HFFc6 (cell line): ENCODE measurements at regions not wholly inside any gene's neighbourhood (a gene's known extent, or its start where the extent isn't known, plus 50 kb on each side); places are given as distances from the start of the nearest gene placed in this dataset.

Experiments
- DNase-seq: peaks from one replicate; pipeline ENCODE4 v3.0.0-alpha.2; 2018
- H3K27ac Mint-ChIP-seq: 2 replicates; pipeline ENCODE4 v1.8.0; 2020; ENCODE audit warnings: mild to moderate bottlenecking, mixed read lengths
- H3K27me3 Mint-ChIP-seq: 2 replicates; pipeline ENCODE4 v1.8.0; 2021; ENCODE audit warnings: mild to moderate bottlenecking, moderate library complexity, mixed read lengths; ENCODE audit not compliant: insufficient read depth
- H3K36me3 Mint-ChIP-seq: 2 replicates; pipeline ENCODE4 v1.8.0; 2021; ENCODE audit warnings: low read depth, mixed read lengths
- H3K4me1 Mint-ChIP-seq: 2 replicates; pipeline ENCODE4 v1.8.0; 2020; ENCODE audit warnings: low read depth, mixed read lengths
- H3K4me3 Mint-ChIP-seq: 2 replicates; pipeline ENCODE4 v1.8.0; 2020; ENCODE audit warnings: mild to moderate bottlenecking, moderate library complexity, mixed read lengths
- H3K9me3 Mint-ChIP-seq: 2 replicates; pipeline ENCODE4 v1.8.0; 2020; ENCODE audit warnings: mild to moderate bottlenecking, mixed read lengths
- TF ChIP-seq, protein P1 (sequence below): fragments of 200-600 bp; sonication (generic); IDR thresholded peaks from 2 replicates; pipeline ENCODE4 v1.5.0; 2021; ENCODE audit warnings: antibody characterized with exemption, mild to moderate bottlenecking

DNA sequence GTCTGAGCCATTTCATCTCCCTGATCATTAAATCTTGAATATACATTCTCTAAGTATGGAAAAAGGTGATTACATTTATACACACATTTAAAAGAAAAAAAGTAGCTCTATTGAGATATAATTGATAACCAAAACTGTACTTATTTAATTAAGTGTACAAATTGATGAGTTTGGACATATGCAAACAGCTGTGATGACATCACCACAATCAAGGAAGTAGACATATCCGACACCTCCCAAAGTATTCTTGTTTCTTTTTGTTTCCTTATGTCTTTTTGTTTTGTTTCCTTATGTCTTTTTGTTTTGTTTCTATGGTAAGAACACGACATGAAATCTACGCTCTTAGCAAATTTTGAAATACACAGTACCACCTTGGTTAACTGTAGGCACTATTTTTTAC lies 1393.9 kb upstream of the MIR17HG start:
- no peaks in the 10 kb centered on the region for H3K36me3 Mint-ChIP-seq
- TF ChIP-seq, protein P1, sequence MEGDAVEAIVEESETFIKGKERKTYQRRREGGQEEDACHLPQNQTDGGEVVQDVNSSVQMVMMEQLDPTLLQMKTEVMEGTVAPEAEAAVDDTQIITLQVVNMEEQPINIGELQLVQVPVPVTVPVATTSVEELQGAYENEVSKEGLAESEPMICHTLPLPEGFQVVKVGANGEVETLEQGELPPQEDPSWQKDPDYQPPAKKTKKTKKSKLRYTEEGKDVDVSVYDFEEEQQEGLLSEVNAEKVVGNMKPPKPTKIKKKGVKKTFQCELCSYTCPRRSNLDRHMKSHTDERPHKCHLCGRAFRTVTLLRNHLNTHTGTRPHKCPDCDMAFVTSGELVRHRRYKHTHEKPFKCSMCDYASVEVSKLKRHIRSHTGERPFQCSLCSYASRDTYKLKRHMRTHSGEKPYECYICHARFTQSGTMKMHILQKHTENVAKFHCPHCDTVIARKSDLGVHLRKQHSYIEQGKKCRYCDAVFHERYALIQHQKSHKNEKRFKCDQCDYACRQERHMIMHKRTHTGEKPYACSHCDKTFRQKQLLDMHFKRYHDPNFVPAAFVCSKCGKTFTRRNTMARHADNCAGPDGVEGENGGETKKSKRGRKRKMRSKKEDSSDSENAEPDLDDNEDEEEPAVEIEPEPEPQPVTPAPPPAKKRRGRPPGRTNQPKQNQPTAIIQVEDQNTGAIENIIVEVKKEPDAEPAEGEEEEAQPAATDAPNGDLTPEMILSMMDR, result no peak
- H3K9me3 Mint-ChIP-seq, result peaks cover 6% of the 10 kb centered on the region
- no peaks in the 10 kb centered on the region for H3K27me3 Mint-ChIP-seq
- no peaks in the 10 kb centered on the region for H3K4me1 Mint-ChIP-seq
- no peak overlapping the region for H3K27ac Mint-ChIP-seq
- no peak for DNase-seq
- H3K4me3 Mint-ChIP-seq, result no peak overlapping the region

- H3K36me3 Mint-ChIP-seq, result no peaks in the 10 kb centered on the region
- H3K4me3 Mint-ChIP-seq, result no peak overlapping the region
- no peak for DNase-seq
- TF ChIP-seq, protein P1, result no peak
- no peaks in the 10 kb centered on the region for H3K27me3 Mint-ChIP-seq
- H3K9me3 Mint-ChIP-seq, result peaks cover 6% of the 10 kb centered on the region
- H3K4me1 Mint-ChIP-seq, result no peaks in the 10 kb centered on the region
- H3K27ac Mint-ChIP-seq, result no peak overlapping the region
These were observed 1391.7 kb upstream of the MIR17HG start for GRCh38 chr13:89955773-89956172.

- Mint-ChIP-seq H3K4me3 (no peak overlapping the region), H3K27ac (no peak overlapping the region), H3K27me3 (no peaks in the 10 kb centered on the region), H3K36me3 (no peaks in the 10 kb centered on the region), H3K9me3 (peaks cover 6% of the 10 kb centered on the region), H3K4me1 (no peaks in the 10 kb centered on the region)
- TF ChIP-seq, protein P1, result no peak
- DNase-seq, result no peak
These were observed 1388.4 kb upstream of the MIR17HG start for GRCh38 chr13:89959074-89959473.

- DNase-seq, result no peak
- Mint-ChIP-seq H3K36me3 (no peaks in the 10 kb centered on the region), H3K27me3 (no peaks in the 10 kb centered on the region), H3K4me3 (no peak overlapping the region), H3K4me1 (no peaks in the 10 kb centered on the region; the same call in 1 of the 2 replicates), H3K9me3 (peaks cover 4% of the 10 kb centered on the region; the same call in 1 of the 2 replicates), H3K27ac (no peak overlapping the region)
- TF ChIP-seq, protein P1, result no peak
These were observed 1382.2 kb upstream of the MIR17HG start for GRCh38 chr13:89965252-89965651.

DNA sequence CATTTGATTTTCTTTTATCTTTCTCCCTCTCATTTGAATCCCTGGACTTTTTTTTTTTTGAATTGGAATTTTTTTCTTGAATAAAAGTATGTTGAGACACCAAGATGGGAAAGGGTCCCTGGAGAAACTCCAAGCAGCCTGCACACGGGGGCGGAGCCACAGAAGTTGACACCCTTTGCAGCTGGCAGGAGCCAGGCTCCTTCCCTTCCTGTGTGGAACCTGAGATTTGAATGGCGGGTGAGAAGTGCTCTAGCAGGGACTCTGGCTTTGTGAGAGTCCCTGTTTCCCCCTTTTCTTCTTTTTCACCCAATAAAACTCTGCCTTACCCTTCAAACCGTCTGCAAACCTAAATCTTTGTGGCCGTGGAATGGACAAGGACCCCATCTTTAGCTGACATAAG lies 1381.0 kb upstream of the MIR17HG start:
- H3K27ac Mint-ChIP-seq, result no peak overlapping the region
- TF ChIP-seq, protein P1, result no peak
- peaks cover 12% of the 10 kb centered on the region; the same call in 1 of the 2 replicates for H3K9me3 Mint-ChIP-seq

GRCh38 chr13:89967701-89968100 lies 1379.8 kb upstream of the MIR17HG start:
- H3K4me3 Mint-ChIP-seq, result no peak overlapping the region
- TF ChIP-seq, protein P1, result no peak
- no peaks in the 10 kb centered on the region for H3K27me3 Mint-ChIP-seq
- H3K36me3 Mint-ChIP-seq, result no peaks in the 10 kb centered on the region
- peaks cover 12% of the 10 kb centered on the region; the same call in 1 of the 2 replicates for H3K9me3 Mint-ChIP-seq
- no peak overlapping the region for H3K27ac Mint-ChIP-seq
- DNase-seq, result no peak
- no peaks in the 10 kb centered on the region; the same call in 1 of the 2 replicates for H3K4me1 Mint-ChIP-seq

More for the DNA sequence above, 1381.0 kb upstream of the MIR17HG start:
- no peak for DNase-seq
- no peaks in the 10 kb centered on the region for H3K27me3 Mint-ChIP-seq
- H3K4me3 Mint-ChIP-seq, result no peak overlapping the region
- no peaks in the 10 kb centered on the region for H3K36me3 Mint-ChIP-seq
- no peaks in the 10 kb centered on the region; the same call in 1 of the 2 replicates for H3K4me1 Mint-ChIP-seq
